BJ (cell line): ENCODE measurements at regions not wholly inside any gene's neighbourhood (a gene's known extent, or its start where the extent isn't known, plus 50 kb on each side); places are given as distances from the start of the nearest gene placed in this dataset.
"Not testable (repeated sequence)": the region's sequence is repeated elsewhere in the genome, so short reads cannot be mapped to it uniquely, and the experiment has no call there.

Experiments
- CTCF ChIA-PET: fragments of 350-600 bp; formaldehyde crosslinking; extraction: SDS; loops from one replicate; lab custom pipeline; 2021; ENCODE audit warnings: antibody characterized with exemption, inconsistent platforms; lab: Yijun Ruan, JAX
- POLR2A ChIA-PET: fragments of 300-600 bp; sonication (Branson Sonifier 250); formaldehyde crosslinking; extraction: SDS; loops from one replicate; lab custom pipeline; 2021; ENCODE audit warnings: antibody characterized with exemption; lab: Charles Lee
- DNase-seq: peaks from one replicate; pipeline ENCODE4 v3.0.0-alpha.2; 2011; ENCODE audit warnings: low read depth
- H3K27me3 ChIP-seq: 2 replicates; pipeline ENCODE4 v1.6.0; 2011; ENCODE audit warnings: low read length; ENCODE audit not compliant: control insufficient read depth, insufficient read depth
- H3K36me3 ChIP-seq: 2 replicates; pipeline ENCODE4 v1.5.1; 2011; ENCODE audit warnings: low read length; ENCODE audit not compliant: control insufficient read depth, insufficient read depth
- H3K4me3 ChIP-seq: 2 replicates; pipeline ENCODE4 v1.5.1; 2011; ENCODE audit warnings: low read depth, mild to moderate bottlenecking, control low read depth, low read length
- CTCF ChIP-seq: IDR thresholded peaks from 2 replicates; pipeline ENCODE4 v1.5.1; 2011; ENCODE audit warnings: low read depth, mild to moderate bottlenecking, control low read depth, inconsistent platforms, low read length, moderate library complexity; ENCODE audit not compliant: insufficient read depth

GRCh38 chr5:67857502-67857901, 358.1 kb upstream of the PIK3R1 start:
- Histone ChIP-seq H3K36me3 (no peaks in the 10 kb centered on the region), H3K27me3 (no peaks in the 10 kb centered on the region), H3K4me3 (no peak overlapping the region)
- TF ChIP-seq CTCF = no peak
- POLR2A ChIA-PET = no interaction called here
- CTCF ChIA-PET = no interaction called here
- no peak for DNase-seq

GRCh38 chr5:67855523-67855922, 360.0 kb upstream of the PIK3R1 start:
- Histone ChIP-seq H3K27me3 (no peaks in the 10 kb centered on the region), H3K36me3 (no peaks in the 10 kb centered on the region), H3K4me3 (no peak overlapping the region)
- no peak for DNase-seq
- no peak for TF ChIP-seq CTCF
- POLR2A ChIA-PET = no interaction called here
- CTCF ChIA-PET = no interaction called here

- DNase-seq, H3K36me3 ChIP-seq, POLR2A ChIA-PET, H3K27me3 ChIP-seq, CTCF ChIA-PET, H3K4me3 ChIP-seq: not testable (repeated sequence)
These were observed 364.6 kb upstream of the PIK3R1 start for GRCh38 chr5:67850906-67851305.

GRCh38 chr5:67844924-67845323, 370.6 kb upstream of the PIK3R1 start:
- Histone ChIP-seq H3K4me3 (no peak overlapping the region), H3K36me3 (no peaks in the 10 kb centered on the region), H3K27me3 (no peaks in the 10 kb centered on the region)
- CTCF ChIA-PET = no interaction called here
- no peak for DNase-seq
- POLR2A ChIA-PET = no interaction called here
- no peak for TF ChIP-seq CTCF

GRCh38 chr5:67842806-67843205, 372.8 kb upstream of the PIK3R1 start:
- POLR2A ChIA-PET = interaction anchor here (0.6 kb wide), 1 partner anchor 403 kb away, joined by 3 read pairs; no protein-coding TSS in a partner anchor
- no peak for DNase-seq
- TF ChIP-seq CTCF = peak; percentile 46
- Histone ChIP-seq H3K4me3 (no peak overlapping the region), H3K27me3 (no peaks in the 10 kb centered on the region), H3K36me3 (no peaks in the 10 kb centered on the region)
- CTCF ChIA-PET = interaction anchor here (0.8 to 1.8 kb wide), 4 partner anchors 9 to 576 kb away, joined by 3 to 5 read pairs (median 4); no protein-coding TSS in a partner anchor

- CTCF ChIA-PET, POLR2A ChIA-PET, DNase-seq: not testable (repeated sequence)
These were observed 378.3 kb upstream of the PIK3R1 start for GRCh38 chr5:67837225-67837624.

GRCh38 chr5:67836496-67836895, 379.1 kb upstream of the PIK3R1 start:
- CTCF ChIA-PET, H3K36me3 ChIP-seq, H3K27me3 ChIP-seq, DNase-seq, POLR2A ChIA-PET, H3K4me3 ChIP-seq: not testable (repeated sequence)

More at GRCh38 chr5:67837225-67837624, 378.3 kb upstream of the PIK3R1 start:
- not testable (repeated sequence) for H3K27me3 ChIP-seq, H3K4me3 ChIP-seq, H3K36me3 ChIP-seq
